H1 (cell line): ENCODE measurements at regions not wholly inside any gene's neighbourhood (a gene's known extent, or its start where the extent isn't known, plus 50 kb on each side); places are given as distances from the start of the nearest gene placed in this dataset.

Experiments
- CTCF ChIA-PET: fragments of 300-600 bp; sonication (Branson Sonifier 250); formaldehyde crosslinking; loops from one replicate; lab custom pipeline; 2021; ENCODE audit not compliant: partially characterized antibody; lab: Charles Lee
- POLR2A ChIA-PET: fragments of 300-600 bp; sonication (Branson Sonifier 250); formaldehyde crosslinking; loops from one replicate; lab custom pipeline; 2021; ENCODE audit warnings: inconsistent platforms; ENCODE audit not compliant: partially characterized antibody; lab: Charles Lee
- DNase-seq, 2 experiments: peaks; one replicate each; pipeline versions ENCODE4 v3.0.0 to v3.0.0-alpha.2; 2010 to 2022; ENCODE audit warnings: low spot score in 2 of 2, low read depth in 1 of 2, mixed read lengths in 1 of 2
- FAIRE-seq: peaks from 2 replicates; lab custom pipeline; 2011; peaks lifted over from hg19 to GRCh38; lab: Jason Lieb, UNC
- H2AFZ ChIP-seq: 2 replicates; pipeline ENCODE4 v1.8.1; 2012; ENCODE audit warnings: low read length, inconsistent platforms
- H2AK5ac ChIP-seq: 2 replicates; pipeline ENCODE4 v1.6.1; 2013; ENCODE audit warnings: low read depth, low read length
- H2BK120ac ChIP-seq: replicated peaks from 2 replicates; pipeline ENCODE3; 2013; ENCODE audit warnings: low read depth, low read length, inconsistent platforms
- H2BK12ac ChIP-seq: 2 replicates; pipeline ENCODE4 v1.6.1; 2013; ENCODE audit warnings: low read depth, low read length
- H2BK15ac ChIP-seq: 2 replicates; pipeline ENCODE4 v1.6.1; 2013; ENCODE audit warnings: low read length
- H2BK20ac ChIP-seq: 2 replicates; pipeline ENCODE4 v1.6.1; 2013; ENCODE audit warnings: low read length
- H2BK5ac ChIP-seq: 2 replicates; pipeline ENCODE4 v1.6.1; 2013; ENCODE audit warnings: low read depth, low read length
- H3K14ac ChIP-seq: 2 replicates; pipeline ENCODE4 v1.6.1; 2013; ENCODE audit warnings: inconsistent platforms; ENCODE audit not compliant: insufficient read length
- H3K18ac ChIP-seq: 2 replicates; pipeline ENCODE4 v1.6.1; 2013; ENCODE audit warnings: low read length; ENCODE audit errors: extremely low read depth
- H3K23ac ChIP-seq: 2 replicates; pipeline ENCODE4 v1.6.1; 2013; ENCODE audit warnings: inconsistent platforms; ENCODE audit not compliant: insufficient read length
- H3K23me2 ChIP-seq: 2 replicates; pipeline ENCODE4 v1.6.1; 2013; ENCODE audit warnings: low read depth, low read length
- H3K27ac ChIP-seq: 2 replicates; pipeline ENCODE4 v1.6.1; 2011; ENCODE audit warnings: low read depth, low read length, inconsistent platforms
- H3K27me3 ChIP-seq, 4 experiments: replicated peaks in 1 of 4; 1 replicate in 1 of 4; 2 replicates in 3 of 4; pipeline versions ENCODE4 v1.6.1 to v1.8.1; 2011 to 2013; ENCODE audit warnings: low read length in 3 of 4, mild to moderate bottlenecking in 3 of 4, inconsistent platforms in 2 of 4, mixed read lengths in 2 of 4, moderate library complexity in 1 of 4; ENCODE audit not compliant: control insufficient read depth in 3 of 4, insufficient read depth in 3 of 4; ENCODE audit errors: extremely low read depth in 1 of 4
- H3K36me3 ChIP-seq, 4 experiments: 2 replicates each; pipeline versions ENCODE4 v1.6.1 to v1.8.1; 2011 to 2013; ENCODE audit warnings: mild to moderate bottlenecking in 4 of 4, low read length in 3 of 4, moderate library complexity in 2 of 4, control low read depth in 1 of 4, inconsistent platforms in 1 of 4; ENCODE audit not compliant: insufficient read depth in 4 of 4, control insufficient read depth in 2 of 4
- H3K4ac ChIP-seq: replicated peaks from 2 replicates; pipeline ENCODE3; 2013; ENCODE audit warnings: low read length, low read depth, mixed read lengths, inconsistent platforms; ENCODE audit not compliant: insufficient read length
- H3K4me1 ChIP-seq, 4 experiments: replicated peaks in 1 of 4; 1 replicate in 1 of 4; 2 replicates in 3 of 4; pipeline versions ENCODE4 v1.6.1 to v1.8.1; 2011 to 2013; ENCODE audit warnings: low read length in 3 of 4, inconsistent platforms in 2 of 4, mixed read lengths in 1 of 4; ENCODE audit not compliant: insufficient read depth in 4 of 4, control insufficient read depth in 3 of 4
- H3K4me2 ChIP-seq, 2 experiments: 2 replicates each; pipeline versions ENCODE4 v1.6.1 to v1.8.1; 2011 to 2013; ENCODE audit warnings: low read depth in 2 of 2, low read length in 2 of 2, control low read depth in 1 of 2, inconsistent platforms in 1 of 2, mild to moderate bottlenecking in 1 of 2; ENCODE audit not compliant: insufficient read depth in 1 of 2
- H3K4me3 ChIP-seq, 4 experiments: fragments of 200-600, 300-600 bp in 1 of 4; sonication (generic), shearing (Covaris generic), sonication (Bioruptor Twin) in 1 of 4; 2 replicates each; pipeline versions ENCODE4 v1.5.1 to v1.8.1; 2011 to 2016; ENCODE audit warnings: low read length in 4 of 4, low read depth in 3 of 4, control low read depth in 2 of 4, inconsistent platforms in 2 of 4, mild to moderate bottlenecking in 2 of 4, mixed read lengths in 1 of 4, moderate library complexity in 1 of 4; ENCODE audit not compliant: insufficient read depth in 2 of 4; ENCODE audit errors: extremely low read depth in 1 of 4
- H3K56ac ChIP-seq: replicated peaks from 2 replicates; pipeline ENCODE3; 2013; ENCODE audit warnings: low read depth, mild to moderate bottlenecking, mixed read lengths, low read length, inconsistent platforms; ENCODE audit not compliant: insufficient read length
- H3K79me1 ChIP-seq: 2 replicates; pipeline ENCODE4 v1.6.1; 2013; ENCODE audit warnings: low read depth, low read length, control low read depth
- H3K79me2 ChIP-seq, 2 experiments: 2 replicates each; pipeline versions ENCODE4 v1.6.1 to v1.8.1; 2012 to 2013; ENCODE audit warnings: low read length in 2 of 2, mild to moderate bottlenecking in 2 of 2, inconsistent platforms in 1 of 2; ENCODE audit not compliant: insufficient read depth in 2 of 2, control insufficient read depth in 1 of 2
- H3K9ac ChIP-seq, 4 experiments: replicated peaks in 1 of 4; 1 replicate in 1 of 4; 2 replicates in 3 of 4; pipeline versions ENCODE4 v1.6.1 to v1.8.1; 2011 to 2013; ENCODE audit warnings: low read depth in 3 of 4, low read length in 3 of 4, control low read depth in 2 of 4, mild to moderate bottlenecking in 2 of 4, moderate library complexity in 2 of 4, inconsistent platforms in 1 of 4; ENCODE audit errors: extremely low read depth in 1 of 4
- H3K9me3 ChIP-seq, 2 experiments: 2 replicates each; pipeline versions ENCODE4 v1.6.1 to v1.8.1; 2012 to 2013; ENCODE audit warnings: mild to moderate bottlenecking in 2 of 2, moderate library complexity in 2 of 2, control low read depth in 1 of 2, inconsistent platforms in 1 of 2, low read depth in 1 of 2, low read length in 1 of 2, mixed read lengths in 1 of 2; ENCODE audit not compliant: insufficient read depth in 2 of 2
- H4K20me1 ChIP-seq, 2 experiments: replicated peaks in 1 of 2; 2 replicates each; pipeline versions ENCODE3 to v1.8.1; 2011 to 2013; ENCODE audit warnings: inconsistent platforms in 2 of 2, low read length in 2 of 2, mild to moderate bottlenecking in 1 of 2; ENCODE audit not compliant: insufficient read depth in 2 of 2, control insufficient read depth in 1 of 2
- H4K5ac ChIP-seq: 2 replicates; pipeline ENCODE4 v1.6.1; 2013; ENCODE audit warnings: low read length, low read depth, mixed read lengths, inconsistent platforms; ENCODE audit not compliant: insufficient read length
- H4K8ac ChIP-seq: 2 replicates; pipeline ENCODE4 v1.8.0; 2013; ENCODE audit warnings: mild to moderate bottlenecking, moderate library complexity, low read length, inconsistent platforms; ENCODE audit not compliant: insufficient read depth; ENCODE audit errors: extremely low read depth
- H4K91ac ChIP-seq: replicated peaks from 2 replicates; pipeline ENCODE3; 2013; ENCODE audit warnings: low read length, mixed read lengths, inconsistent platforms; ENCODE audit not compliant: insufficient read length
- CHD2 ChIP-seq: IDR thresholded peaks from 2 replicates; pipeline ENCODE4 v1.6.1; 2012; ENCODE audit warnings: low read length, improper control_type of control experiment
- RAD21 ChIP-seq, 2 experiments: IDR thresholded peaks in 1 of 2; conservative IDR thresholded peaks in 1 of 2; 2 replicates each; pipeline ENCODE4 v1.6.1; 2011; ENCODE audit warnings: low read depth in 2 of 2, low read length in 2 of 2, improper control_type of control experiment in 1 of 2, inconsistent platforms in 1 of 2, mild to moderate bottlenecking in 1 of 2, moderate library complexity in 1 of 2
- WGBS, 2 experiments: shearing (Covaris generic) in 1 of 2; methylation state at CpG; one replicate each; pipeline versions ENCODE4 v1.1.6 to v1.1.7; 2013 to 2015; ENCODE audit warnings: low lambda C conversion rate in 2 of 2, mixed read lengths in 2 of 2, inconsistent platforms in 1 of 2, low coverage in 1 of 2, missing lambda C conversion rate in 1 of 2; ENCODE audit not compliant: insufficient replicate concordance in 2 of 2, insufficient coverage in 1 of 2, insufficient read length in 1 of 2; ENCODE audit errors: extremely low coverage in 1 of 2, missing lambda C conversion rate in 1 of 2; 5-methylcytosine and 5-hydroxymethylcytosine counted together

DNA sequence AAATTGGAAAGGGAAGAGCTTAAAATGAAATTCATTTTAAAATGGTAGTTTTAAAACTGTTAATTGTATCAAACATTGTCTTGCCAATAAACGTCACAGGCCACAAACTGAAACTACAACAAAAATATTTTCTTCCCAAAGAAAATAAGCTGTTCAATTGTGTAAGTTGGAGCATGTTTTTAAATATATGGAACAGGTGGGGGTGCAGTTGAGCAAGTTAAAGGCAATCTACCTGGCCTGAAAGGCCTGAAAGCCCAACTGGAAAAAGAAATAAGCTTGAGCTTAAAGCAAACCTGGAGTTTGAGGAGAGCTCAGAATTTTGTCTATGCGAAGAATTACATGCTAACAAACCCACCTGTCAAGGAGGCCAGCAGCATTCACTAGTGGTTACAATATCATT lies 439.5 kb downstream of the ACTL7B start:
- Histone ChIP-seq H3K18ac (no peak overlapping the region), H3K23ac (no peak overlapping the region), H3K23me2 (no peaks in the 10 kb centered on the region), H3K4me2 (no peak overlapping the region), H2BK15ac (no peak overlapping the region), H2BK120ac (no peak overlapping the region), H2AK5ac (no peak overlapping the region), H3K36me3 (no peaks in the 10 kb centered on the region), H4K20me1 (no peaks in the 10 kb centered on the region), H3K27ac (no peak overlapping the region), H4K5ac (no peak overlapping the region), H3K4me1 (no peaks in the 10 kb centered on the region), H2BK12ac (no peak overlapping the region), H2AFZ (peak overlapping the region; percentile 24; the same call in 1 of the 2 replicates), H3K79me1 (no peaks in the 10 kb centered on the region), H3K9me3 (no peaks in the 10 kb centered on the region), H2BK5ac (no peak overlapping the region), H3K27me3 (no peaks in the 10 kb centered on the region), H3K56ac (no peak overlapping the region), H3K4ac (no peak overlapping the region), H3K14ac (no peak overlapping the region), H4K91ac (no peak overlapping the region), H2BK20ac (no peak overlapping the region), H3K4me3 (no peak overlapping the region), H3K79me2 (no peaks in the 10 kb centered on the region), H4K8ac (no peak overlapping the region), H3K9ac (no peak overlapping the region)
- no peak for TF ChIP-seq CHD2
- TF ChIP-seq RAD21 (IDR thresholded peaks at IDR 0.05 in 1 of 2, conservative IDR thresholded peaks at IDR 0.05 in 1 of 2; ENCODE audit: low read depth in 2 of 2, low read length in 2 of 2), result peak; percentile 32 to 35; a peak in 3 of 4 replicates
- DNase-seq (no peak), FAIRE-seq (peak; percentile 63)
- WGBS, 2 experiments, result 78% methylated on average over 2 of the region's 2 CpGs; no CpG with 5 or more reads in 1 of the 2 experiments
- POLR2A ChIA-PET, result no interaction called here
- CTCF ChIA-PET, result interaction anchor here (0.6 to 2.5 kb wide), 22 partner anchors 12 to 993 kb away, joined by 3 to 16 read pairs (median 4); no protein-coding TSS in a partner anchor
